ENCODE measurements at regions not wholly inside any gene's neighbourhood (a gene's known extent, or its start where the extent isn't known, plus 50 kb on each side); places are given as distances from the start of the nearest gene placed in this dataset.

GRCh38 chr4:187184508-187184907 lies 460.9 kb upstream of the FAT1 start:
- H2BK5ac ChIP-seq (ENCODE audit: insufficient read length, low read length), result no peak overlapping the region
- H3K79me1 ChIP-seq (ENCODE audit: insufficient read depth, low read depth, low read length, poor library complexity, severe bottlenecking), result no peaks in the 10 kb centered on the region
- WGBS (ENCODE audit: extremely low coverage, insufficient read length, low lambda C conversion rate), result no CpG with 5 or more reads among the region's 6 CpGs
- Mint-ChIP-seq H3K4me1 (peaks cover 11 to 16% of the 10 kb centered on the region in 2 experiments), H3K9me3 (no peaks in the 10 kb centered on the region), H3K36me3 (ENCODE audit: insufficient read depth in 1 of 3, low read depth in 3 of 3) (no peaks in the 10 kb centered on the region), H3K27ac (no peak overlapping the region; a peak in 1 of 7 replicates), H3K4me3 (no peak overlapping the region), H3K27me3 (ENCODE audit: low read depth) (no peaks in the 10 kb centered on the region)
- H3T11ph ChIP-seq (ENCODE audit: low read length), result no peak overlapping the region
- H3K27me3 ChIP-seq (ENCODE audit: insufficient read depth, low read length), result no peaks in the 10 kb centered on the region
- no peak overlapping the region for H4K8ac ChIP-seq (replicated peaks; ENCODE audit: insufficient read length, low read depth, low read length)
- no peak overlapping the region for H3K23ac ChIP-seq (ENCODE audit: insufficient read length, low read depth, low read length)
- no peak overlapping the region for H2BK12ac ChIP-seq (ENCODE audit: insufficient read length, low read depth, low read length)
- H3K4me1 ChIP-seq (ENCODE audit: insufficient read depth, low read length), result no peaks in the 10 kb centered on the region
- no peak for DNase-seq
- H3K4ac ChIP-seq (ENCODE audit: low read depth, low read length), result no peak overlapping the region
- no peak overlapping the region for H2BK20ac ChIP-seq (ENCODE audit: low read depth, low read length, poor library complexity, severe bottlenecking)
- no peak overlapping the region for H3K4me2 ChIP-seq (ENCODE audit: insufficient read depth, insufficient read length, low read length)
- no peaks in the 10 kb centered on the region for H3K79me2 ChIP-seq (ENCODE audit: insufficient read depth, low read length)
- no peak overlapping the region for H3K27ac ChIP-seq (ENCODE audit: insufficient read length, low read depth, low read length)
- H2AFZ ChIP-seq (ENCODE audit: low read length), result no peak overlapping the region
- no peak overlapping the region for H3K18ac ChIP-seq (ENCODE audit: insufficient read length, low read depth, low read length)
- TF ChIP-seq, protein P1, sequence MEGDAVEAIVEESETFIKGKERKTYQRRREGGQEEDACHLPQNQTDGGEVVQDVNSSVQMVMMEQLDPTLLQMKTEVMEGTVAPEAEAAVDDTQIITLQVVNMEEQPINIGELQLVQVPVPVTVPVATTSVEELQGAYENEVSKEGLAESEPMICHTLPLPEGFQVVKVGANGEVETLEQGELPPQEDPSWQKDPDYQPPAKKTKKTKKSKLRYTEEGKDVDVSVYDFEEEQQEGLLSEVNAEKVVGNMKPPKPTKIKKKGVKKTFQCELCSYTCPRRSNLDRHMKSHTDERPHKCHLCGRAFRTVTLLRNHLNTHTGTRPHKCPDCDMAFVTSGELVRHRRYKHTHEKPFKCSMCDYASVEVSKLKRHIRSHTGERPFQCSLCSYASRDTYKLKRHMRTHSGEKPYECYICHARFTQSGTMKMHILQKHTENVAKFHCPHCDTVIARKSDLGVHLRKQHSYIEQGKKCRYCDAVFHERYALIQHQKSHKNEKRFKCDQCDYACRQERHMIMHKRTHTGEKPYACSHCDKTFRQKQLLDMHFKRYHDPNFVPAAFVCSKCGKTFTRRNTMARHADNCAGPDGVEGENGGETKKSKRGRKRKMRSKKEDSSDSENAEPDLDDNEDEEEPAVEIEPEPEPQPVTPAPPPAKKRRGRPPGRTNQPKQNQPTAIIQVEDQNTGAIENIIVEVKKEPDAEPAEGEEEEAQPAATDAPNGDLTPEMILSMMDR (conservative IDR thresholded peaks at IDR 0.05), result no peak
- no peak overlapping the region for H3K14ac ChIP-seq (ENCODE audit: insufficient read depth, low read length)
- H4K5ac ChIP-seq (ENCODE audit: insufficient read length, low read depth, low read length), result no peak overlapping the region
- H2BK120ac ChIP-seq (ENCODE audit: low read depth, low read length, poor library complexity, severe bottlenecking), result no peak overlapping the region
- H3K23me2 ChIP-seq (ENCODE audit: insufficient read length, low read depth, low read length, poor library complexity, severe bottlenecking), result no peaks in the 10 kb centered on the region
- no peaks in the 10 kb centered on the region for H3K9me3 ChIP-seq (ENCODE audit: control insufficient read depth, low read depth, low read length)
- no peaks in the 10 kb centered on the region for H4K20me1 ChIP-seq (ENCODE audit: control insufficient read depth, insufficient read depth, insufficient read length)
- no peak overlapping the region for H2AK5ac ChIP-seq (ENCODE audit: insufficient read length, low read length)
- H3K56ac ChIP-seq (ENCODE audit: insufficient read length, low read depth, low read length), result no peak overlapping the region
- H3K9ac ChIP-seq (ENCODE audit: extremely low read depth, insufficient read length, low read length), result no peak overlapping the region
- no peak overlapping the region for H4K91ac ChIP-seq (ENCODE audit: insufficient read length, low read depth, low read length)
- no peak overlapping the region for H2BK15ac ChIP-seq (ENCODE audit: low read depth, low read length)
